ENCODE measurements at regions not wholly inside any gene's neighbourhood (a gene's known extent, or its start where the extent isn't known, plus 50 kb on each side); places are given as distances from the start of the nearest gene placed in this dataset.

- TF ChIP-seq NANOG (IDR thresholded peaks at IDR 0.05; ENCODE audit: insufficient read depth, low read depth, low read length, poor library complexity, severe bottlenecking) (no peak), SIX5 (IDR thresholded peaks at IDR 0.05; ENCODE audit: low read depth, low read length) (no peak), CEBPB (IDR thresholded peaks at IDR 0.05; ENCODE audit: low read depth, low read length) (no peak), TCF12 (IDR thresholded peaks at IDR 0.05; ENCODE audit: low read depth, low read length) (no peak), JUN (IDR thresholded peaks at IDR 0.05; ENCODE audit: low read depth, low read length) (no peak), SP2 (IDR thresholded peaks at IDR 0.05; ENCODE audit: low read length) (no peak)
These were observed 543.7 kb downstream of the ARAP2 start (continued) for GRCh38 chr4:35700663-35701062.
